GM19468 (cell line): ENCODE measurements at regions not wholly inside any gene's neighbourhood (a gene's known extent, or its start where the extent isn't known, plus 50 kb on each side); places are given as distances from the start of the nearest gene placed in this dataset.
"Not testable (repeated sequence)": the region's sequence is repeated elsewhere in the genome, so short reads cannot be mapped to it uniquely, and the experiment has no call there.

Experiments
- ATAC-seq: cut with Tn5 transposase; IDR thresholded peaks from one replicate; pipeline ENCODE4 v1.9.1; 2021; ENCODE audit warnings: mild to moderate bottlenecking, moderate library complexity, moderate number of reproducible peaks; ENCODE audit not compliant: unreplicated experiment; ENCODE audit errors: extremely low read depth

DNA sequence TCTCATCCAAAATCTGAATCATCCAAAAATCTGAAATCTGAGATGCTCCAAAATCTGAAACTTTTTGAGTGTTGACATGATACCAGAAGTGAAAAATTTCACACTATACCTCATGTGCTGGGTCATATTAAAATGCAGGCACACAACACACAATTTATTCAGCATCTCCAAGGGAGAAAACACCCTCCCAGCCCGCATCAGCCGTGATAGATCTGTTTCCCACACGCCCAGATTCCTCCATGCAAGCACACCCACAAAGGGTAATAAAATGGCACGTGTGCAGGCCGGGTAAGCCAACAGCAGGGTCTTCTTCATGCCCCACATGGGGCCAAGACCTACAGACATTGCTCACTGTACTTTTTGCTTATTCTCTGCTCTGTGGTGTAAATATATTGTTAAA is 173.1 kb upstream of the FERD3L start:
- ATAC-seq, result no peak

DNA sequence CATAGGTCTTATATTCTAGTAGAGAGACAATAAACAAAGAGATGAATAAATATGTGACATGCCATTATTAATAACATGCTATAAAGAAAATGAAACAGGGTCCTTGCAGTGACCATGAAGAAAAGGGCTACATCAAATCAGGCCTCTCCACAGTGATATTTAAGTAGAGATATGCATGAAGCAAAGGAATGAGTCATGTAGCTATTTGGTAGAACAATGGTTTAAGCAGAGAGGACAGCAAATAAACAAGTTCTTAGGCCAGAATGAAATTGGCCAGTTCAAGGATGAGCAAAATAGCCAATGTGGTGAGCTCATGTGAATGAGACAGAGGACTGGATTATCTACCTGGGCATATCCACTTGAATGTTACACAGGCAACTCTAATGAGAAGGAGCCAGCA is 172.2 kb upstream of the FERD3L start:
- ATAC-seq, result no peak

DNA sequence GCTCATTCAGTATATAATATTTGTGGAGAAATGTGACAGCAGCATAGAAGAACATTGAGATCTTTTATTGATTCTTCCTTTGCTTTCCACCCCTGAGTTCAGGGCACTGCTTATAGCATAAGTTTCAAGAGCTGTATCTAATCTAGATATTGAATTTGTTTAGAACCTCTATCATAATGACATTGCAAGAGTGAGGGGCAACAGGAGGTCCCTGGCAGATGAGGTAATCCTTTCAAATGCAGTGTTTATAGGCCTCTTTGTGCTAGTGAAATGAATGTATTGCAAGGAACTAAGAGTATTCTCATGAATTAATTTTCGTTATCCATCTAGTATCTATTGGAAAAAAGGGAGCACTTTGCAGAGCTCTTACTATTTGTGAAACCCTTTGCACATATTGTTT is 167.2 kb upstream of the FERD3L start:
- no peak for ATAC-seq

DNA sequence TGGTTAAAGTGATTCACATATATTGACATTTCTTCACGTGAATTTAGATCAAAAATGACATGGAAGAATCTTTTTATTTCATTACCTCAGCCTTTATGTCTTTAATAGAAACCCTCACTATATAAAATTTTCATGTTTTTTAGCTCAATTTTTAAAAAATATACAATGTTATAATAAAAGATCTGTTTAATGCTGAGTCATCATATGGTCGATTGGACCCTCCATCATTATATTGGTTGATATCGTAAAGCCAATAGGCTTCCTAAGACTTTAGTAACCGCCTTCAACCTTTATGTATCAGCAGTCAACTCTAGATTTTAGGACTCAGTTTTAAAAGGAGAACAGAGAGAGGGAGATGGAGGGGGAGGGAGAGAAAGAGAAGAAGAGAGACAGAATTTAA is 162.3 kb upstream of the FERD3L start:
- ATAC-seq, result no peak

DNA sequence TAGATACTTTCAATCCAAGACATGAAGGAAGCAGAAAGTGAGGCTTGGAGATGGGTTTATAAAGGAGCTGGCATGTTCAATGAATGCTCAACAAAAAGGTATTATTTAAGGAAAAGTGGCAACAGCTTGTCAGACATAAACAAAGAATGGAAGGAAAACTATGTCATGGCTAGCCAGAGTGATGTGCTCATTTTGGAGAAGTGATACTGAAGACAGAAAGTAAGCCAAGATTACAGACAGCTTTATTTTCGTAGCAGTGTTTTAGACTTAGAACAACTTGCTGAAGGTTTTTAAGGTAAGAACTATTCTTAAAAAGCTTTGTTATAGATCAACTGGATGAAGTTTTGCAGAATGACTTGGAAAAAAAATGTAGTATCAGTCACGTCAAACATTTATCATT is 160.5 kb upstream of the FERD3L start:
- no peak for ATAC-seq

DNA sequence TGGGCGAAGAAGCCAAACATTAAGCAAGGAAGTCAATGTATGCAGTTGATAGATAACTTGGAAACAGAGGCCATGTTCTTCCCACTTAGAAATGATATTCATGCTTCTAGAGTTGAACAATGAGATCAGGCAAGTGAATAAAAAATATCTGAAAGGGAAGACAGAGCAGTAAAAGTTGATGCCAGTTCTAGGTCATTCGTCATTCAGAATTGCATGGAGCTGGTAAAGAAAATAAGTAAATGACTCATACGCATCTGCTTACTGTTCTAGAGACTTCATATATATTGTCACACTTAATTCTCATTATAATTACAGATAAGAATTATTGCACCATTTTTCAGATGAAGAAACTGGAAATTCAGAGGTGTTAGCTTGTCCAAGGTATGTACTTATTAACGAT is 158.9 kb upstream of the FERD3L start:
- ATAC-seq, result no peak

DNA sequence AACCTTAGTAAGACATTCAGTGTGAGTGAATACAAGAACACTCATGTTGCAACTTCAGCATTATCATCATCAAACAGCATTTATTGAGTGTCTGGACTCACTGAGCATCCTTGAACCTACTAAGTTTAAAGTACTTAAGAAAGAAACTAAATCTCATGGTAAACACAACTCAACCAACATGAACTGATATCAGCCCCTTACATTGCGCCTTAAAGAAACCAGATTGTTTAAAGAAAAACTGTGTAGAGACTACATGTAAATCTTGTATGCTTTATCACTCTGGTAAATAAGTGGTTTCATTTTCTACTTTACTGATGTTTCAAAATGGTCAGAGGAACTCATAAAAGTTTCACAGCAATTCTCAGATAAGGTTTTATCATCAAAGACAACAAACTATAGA is 157.5 kb upstream of the FERD3L start:
- no peak for ATAC-seq

DNA sequence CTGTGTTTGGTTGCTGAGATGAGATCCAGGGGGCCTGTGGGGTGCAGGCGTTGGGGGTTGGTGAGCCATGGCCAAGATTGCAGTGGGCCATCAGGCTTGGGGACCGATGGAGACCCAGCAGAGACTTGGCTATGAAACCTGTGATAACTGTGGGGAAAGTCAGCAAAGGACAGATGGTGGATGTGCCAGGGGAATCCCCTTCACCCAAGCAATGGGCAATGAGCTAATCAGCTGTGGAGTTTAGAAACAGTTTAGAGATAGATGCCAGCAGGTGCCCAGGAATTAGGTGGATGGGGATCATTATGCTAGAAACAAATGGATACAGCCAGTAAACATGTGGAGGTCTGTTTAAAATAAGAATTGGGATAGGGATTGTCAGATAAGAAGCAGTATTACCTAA is 151.4 kb upstream of the FERD3L start:
- no peak for ATAC-seq

DNA sequence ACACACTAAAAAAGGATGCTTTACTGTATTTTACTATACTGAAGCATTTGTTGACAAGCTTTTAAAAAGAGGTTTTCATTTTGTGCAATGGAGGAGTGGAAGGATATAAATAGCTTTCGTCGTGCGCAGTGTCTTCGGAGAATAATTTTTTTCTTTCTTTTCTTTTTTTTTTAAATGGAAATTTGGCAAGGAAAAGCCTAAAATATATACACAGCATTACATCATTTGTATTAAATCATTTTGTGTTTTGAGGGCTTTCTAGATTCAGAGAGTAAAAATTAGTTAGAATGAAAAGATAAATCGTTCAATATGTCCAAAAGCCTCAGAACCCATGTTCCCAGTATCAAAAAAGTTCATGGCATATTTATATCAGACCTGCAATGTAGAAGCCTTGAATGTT is 150.2 kb upstream of the FERD3L start:
- no peak for ATAC-seq

DNA sequence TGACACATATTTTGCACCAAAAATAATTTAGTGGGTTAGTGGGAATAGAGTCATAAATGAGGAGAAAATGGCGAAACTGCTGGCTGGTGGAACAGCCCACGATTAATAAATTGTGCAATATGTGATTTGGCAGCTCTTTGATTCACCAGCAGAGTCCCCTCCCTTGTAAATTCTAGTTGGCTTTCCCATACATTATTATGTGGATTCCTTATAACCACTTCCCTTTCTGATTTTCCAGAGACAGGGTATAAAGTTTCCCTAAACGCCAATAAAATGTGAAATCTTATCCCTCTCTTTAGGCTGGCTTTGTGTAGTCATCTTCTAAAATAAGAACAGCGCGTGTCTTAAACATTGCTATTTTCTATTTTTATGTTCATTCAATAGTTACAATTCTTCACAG is 149.4 kb upstream of the FERD3L start:
- no peak for ATAC-seq

DNA sequence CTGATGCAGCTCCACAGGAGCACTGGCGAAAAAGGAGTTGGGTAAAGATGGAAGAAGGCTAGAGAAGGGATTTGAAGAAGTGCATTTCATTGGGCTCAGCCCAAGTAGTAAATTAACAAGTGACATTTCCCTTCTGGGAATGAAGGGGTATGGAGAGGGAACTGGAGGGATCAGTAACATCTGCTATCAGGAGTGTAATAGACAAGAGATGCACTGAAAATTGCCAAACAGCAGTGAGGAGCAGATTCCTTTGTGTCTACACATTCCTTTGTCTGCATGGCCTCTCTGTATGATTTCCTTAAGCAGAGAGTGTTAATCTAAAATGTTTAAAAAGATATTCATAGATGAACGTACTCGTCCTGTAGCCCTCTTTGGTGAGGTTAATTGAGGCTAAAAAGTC is 148.2 kb upstream of the FERD3L start:
- ATAC-seq, result no peak

DNA sequence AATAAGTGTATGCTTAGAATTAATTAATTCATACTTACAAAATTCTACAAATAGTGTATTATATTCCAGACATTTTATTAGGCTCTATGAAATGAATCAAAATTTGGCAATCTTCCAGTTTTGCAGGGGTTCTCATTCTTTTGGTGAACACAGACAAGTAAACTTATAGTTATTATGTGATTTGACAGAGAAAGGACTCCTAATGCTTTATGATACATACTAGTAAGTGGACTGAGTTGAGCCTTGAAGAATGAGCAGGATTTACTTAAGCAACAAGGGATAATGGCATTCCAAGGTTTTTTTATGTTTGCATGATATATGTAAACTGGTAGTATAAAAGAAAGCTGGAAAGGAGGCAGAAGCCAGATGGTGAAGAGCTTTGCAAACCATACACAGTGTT is 145.7 kb upstream of the FERD3L start:
- no peak for ATAC-seq

DNA sequence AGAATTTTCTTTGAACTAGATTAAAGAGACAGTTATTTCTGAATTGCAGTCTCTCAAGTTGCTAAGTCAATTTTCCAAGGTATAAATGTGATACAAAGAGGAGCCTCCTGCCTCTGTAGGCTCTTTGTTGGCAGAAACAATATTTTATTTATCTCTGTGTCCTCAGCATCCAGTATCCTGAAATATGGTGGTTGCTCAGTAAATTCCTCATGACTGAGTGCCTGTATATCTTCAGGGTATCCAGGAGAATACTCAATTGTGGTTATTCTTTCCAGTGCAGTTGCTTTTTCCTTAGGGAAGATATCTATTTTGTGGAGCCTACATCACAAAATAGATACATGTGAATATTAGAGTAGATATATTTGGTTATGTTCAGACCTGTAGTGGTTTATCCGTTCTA is 144.8 kb upstream of the FERD3L start:
- no peak for ATAC-seq

DNA sequence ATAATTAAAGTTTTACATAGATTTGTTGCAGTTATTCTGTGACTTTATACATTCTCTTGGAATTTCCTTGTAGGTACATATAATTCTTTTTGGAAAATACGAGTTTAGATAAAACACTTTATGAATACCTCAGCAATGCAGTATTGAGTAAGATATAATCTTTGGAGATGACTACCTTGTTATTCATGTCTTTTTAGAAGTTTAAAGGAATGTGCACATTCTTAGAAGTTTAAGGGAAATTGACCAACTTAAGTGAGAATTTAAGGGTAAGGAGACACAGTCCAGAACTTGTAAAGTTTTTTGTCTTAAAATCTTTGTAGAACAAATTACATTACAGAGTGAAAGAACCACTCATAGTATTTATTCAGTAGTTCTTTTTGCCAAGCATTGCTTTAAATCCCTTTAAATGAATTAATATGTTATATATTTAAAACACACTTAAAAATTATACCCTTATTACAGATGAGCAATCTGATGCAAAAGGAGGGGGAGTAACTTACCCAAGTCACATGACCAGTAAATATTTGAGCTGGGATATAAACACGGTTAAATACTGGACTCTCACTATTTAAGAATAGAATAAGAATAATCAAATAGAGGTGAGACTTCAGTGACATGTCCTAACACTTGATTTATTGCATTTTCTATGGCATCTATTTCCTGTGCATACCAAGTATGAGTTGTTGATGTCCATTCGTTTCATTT is 139.5 kb upstream of the FERD3L start:
- ATAC-seq, result no peak

DNA sequence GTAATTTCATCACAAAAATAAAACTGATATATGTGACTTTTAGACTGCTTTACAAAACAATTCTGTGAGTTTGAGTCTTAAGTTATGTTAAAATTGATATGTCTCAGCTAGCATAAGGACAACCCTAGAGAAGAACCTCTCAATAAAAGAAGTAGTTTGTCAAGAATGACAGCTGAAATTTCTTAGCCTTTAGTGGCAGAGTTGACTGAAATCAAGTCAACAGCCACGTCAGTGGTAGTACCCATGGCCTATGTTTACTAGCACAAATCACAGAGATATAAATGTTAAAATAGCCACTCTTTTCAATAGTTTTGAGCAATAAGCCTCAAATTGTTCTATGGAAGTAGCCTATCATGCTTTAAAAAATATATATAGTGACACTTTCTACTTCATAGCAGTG is 138.9 kb upstream of the FERD3L start:
- no peak for ATAC-seq

DNA sequence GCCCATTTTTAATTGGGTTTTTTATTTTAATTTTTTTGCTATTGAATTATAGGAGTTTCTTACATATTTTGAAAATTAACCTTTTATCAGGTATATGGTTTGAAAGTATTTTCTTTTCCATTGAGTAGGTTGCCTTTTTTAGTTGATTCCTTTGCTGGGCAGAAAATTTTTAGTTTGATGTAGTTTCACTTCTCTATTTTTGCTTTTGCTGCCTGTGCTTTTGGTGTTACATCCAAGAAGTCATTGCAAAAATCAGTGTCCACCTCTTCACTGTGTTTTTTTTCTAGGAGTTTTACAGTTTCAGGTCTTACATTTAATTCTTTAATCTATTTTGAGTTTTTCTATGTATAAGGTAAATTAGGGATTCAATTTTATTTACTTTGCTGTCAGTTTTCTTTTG is 129.8 kb upstream of the FERD3L start:
- ATAC-seq, result no peak

DNA sequence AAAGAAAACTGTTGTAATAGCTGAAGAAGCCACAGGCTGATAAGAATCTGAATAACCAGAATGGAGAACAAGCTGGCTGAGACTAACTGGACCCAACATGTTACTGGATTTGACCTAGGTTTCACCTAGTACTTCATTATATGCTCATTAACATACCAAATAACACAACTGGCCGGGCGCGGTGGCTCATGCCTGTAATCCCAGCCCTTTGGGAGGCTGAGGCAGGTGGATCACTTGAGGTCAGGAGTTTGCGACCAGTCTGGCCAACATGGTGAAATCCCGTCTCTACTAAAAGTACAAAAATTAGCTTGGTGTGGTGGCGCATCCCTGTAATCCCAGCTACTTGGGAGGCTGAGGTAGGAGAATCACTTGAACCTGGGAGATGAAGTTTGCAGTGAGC is 127.1 kb upstream of the FERD3L start:
- not testable (repeated sequence) for ATAC-seq

DNA sequence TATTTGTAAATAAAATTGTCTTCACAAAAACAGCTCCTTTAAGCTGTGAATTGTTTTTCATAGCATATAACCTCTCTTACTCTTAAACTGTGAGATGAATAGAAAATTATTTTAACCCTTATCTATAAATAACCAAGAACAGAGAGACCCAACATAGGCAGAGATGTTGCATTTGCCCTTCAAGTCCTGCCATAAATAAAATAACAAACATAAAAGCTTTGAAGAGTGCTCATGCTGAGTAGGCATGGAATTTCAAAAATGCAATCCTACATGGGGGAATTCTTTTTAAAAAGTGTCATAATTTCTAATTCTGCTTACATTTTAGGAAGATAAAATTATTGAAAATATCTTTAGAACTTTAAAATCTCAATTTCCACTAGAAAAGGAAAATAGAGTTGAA is 124.1 kb upstream of the FERD3L start:
- no peak for ATAC-seq

DNA sequence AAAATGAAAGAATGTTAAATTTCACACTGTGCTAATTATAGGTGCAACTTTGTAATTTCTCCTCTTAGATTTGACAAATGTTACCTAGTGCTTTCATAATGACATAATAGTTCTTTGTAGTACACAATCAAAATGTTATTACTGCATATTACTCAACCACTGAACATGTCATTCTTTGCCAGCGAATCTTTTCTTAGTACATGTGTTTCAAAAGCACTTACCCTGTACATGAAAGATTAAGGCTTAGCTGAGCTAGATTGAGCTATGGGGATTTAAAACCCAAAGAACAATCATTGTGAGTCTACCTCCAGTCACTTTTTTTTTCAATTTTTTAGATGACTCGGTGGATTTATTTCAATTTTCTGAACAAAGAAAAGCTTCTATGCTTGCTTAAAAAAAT is 123.5 kb upstream of the FERD3L start:
- no peak for ATAC-seq

DNA sequence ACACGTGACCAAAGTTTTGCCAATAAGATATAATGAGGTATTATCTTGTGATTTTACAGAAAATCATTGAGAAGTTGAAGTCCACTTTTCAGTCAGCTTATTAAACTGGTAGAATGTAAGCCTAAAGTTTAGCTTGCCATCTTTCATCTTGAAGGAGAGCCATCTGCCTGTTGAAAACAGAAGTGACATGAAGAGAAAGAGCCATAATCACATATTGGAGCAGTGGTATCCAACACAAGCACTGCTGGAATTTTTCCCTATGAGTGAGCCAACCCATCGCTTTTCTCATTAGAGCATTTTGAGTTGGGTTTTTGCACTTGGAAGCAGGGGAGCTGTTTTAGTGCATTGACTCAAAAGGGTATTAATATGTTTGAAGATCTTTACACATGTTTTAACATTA is 117.6 kb upstream of the FERD3L start:
- ATAC-seq, result no peak

DNA sequence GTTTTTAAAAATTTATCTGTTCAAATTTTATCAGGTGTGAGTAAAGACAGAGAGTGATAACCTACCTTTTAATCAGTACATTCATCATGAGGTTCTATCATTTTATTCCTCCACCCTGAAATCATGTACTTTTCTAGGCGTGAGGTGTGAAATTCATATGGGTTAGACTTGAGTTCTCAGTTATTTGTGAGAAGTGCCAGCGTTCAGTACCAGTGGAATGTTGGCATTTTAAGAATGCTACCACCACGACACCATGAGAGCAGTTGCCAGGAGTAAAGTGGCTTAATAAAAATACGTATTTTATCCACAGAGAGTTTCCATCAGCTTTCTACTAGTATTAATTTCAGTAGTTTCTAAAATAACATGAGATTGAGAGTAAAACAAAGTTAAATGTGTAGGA is 104.1 kb upstream of the FERD3L start:
- no peak for ATAC-seq

DNA sequence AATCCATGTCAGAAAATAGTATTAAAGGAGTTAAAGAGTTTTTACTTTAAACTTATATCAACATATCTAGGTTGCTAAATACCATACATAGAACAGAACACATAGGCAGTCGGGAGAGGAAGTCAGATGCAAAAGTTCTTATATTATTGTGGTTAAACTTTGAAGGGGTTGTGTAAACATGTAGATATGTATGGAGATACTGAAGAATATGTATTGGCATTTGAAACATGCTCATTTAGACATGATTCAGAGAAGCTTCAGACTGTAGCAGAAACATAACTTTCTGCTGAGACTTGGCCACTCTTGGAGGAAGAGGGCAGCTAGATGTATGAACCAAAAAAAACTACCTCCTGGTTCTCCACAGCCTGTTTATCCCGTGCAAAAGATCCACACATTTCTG is 103.5 kb upstream of the FERD3L start:
- ATAC-seq, result no peak

DNA sequence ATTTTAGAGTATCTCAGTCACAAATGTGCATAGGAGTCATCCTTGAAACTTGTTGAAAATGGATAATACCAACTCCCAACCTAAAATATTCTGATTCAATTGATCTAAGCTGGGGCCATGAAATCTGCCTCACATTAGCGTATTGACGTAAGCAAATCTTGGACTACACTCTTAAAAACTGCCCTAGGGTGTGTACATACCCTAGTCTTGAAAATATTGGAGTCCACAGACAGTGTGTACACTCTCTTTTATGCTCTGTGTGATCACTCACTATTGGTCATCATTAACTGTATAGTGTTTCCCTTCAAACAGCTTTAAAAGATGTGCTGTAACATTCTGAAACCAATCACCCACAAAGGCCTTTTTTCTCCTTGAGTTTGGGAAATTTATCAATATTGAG is 102.9 kb upstream of the FERD3L start:
- ATAC-seq, result no peak
